ENCODE measurements at regions not wholly inside any gene's neighbourhood (a gene's known extent, or its start where the extent isn't known, plus 50 kb on each side); places are given as distances from the start of the nearest gene placed in this dataset.

GRCh38 chr16:73113336-73113735 is 65.4 kb upstream of the ZFHX3 start:
- Mint-ChIP-seq H3K36me3 (ENCODE audit: low read depth) (no peaks in the 10 kb centered on the region), H3K27ac (no peak overlapping the region), H3K9me3 (no peaks in the 10 kb centered on the region), H3K4me3 (no peak overlapping the region), H3K4me1 (peaks cover 3% of the 10 kb centered on the region), H3K27me3 (ENCODE audit: insufficient read depth) (peaks cover 19% of the 10 kb centered on the region)
- Histone ChIP-seq H3K9me3 (ENCODE audit: control insufficient read depth, low read length) (no peaks in the 10 kb centered on the region), H3K4me1 (ENCODE audit: control insufficient read depth, insufficient read depth, low read length) (no peaks in the 10 kb centered on the region), H3K4me3 (ENCODE audit: low read length) (no peak overlapping the region), H3K27me3 (ENCODE audit: control insufficient read depth, insufficient read depth, low read length, poor library complexity, severe bottlenecking) (no peaks in the 10 kb centered on the region), H3K36me3 (ENCODE audit: control insufficient read depth, insufficient read depth, low read length) (no peaks in the 10 kb centered on the region), H3K27ac (ENCODE audit: low read depth, low read length) (no peak overlapping the region), H3K9ac (ENCODE audit: extremely low read depth, low read length, poor library complexity, severe bottlenecking) (no peak overlapping the region)
- no peak for TF ChIP-seq CTCF (conservative IDR thresholded peaks at IDR 0.05)
- DNase-seq: no peak
- WGBS, 2 experiments (ENCODE audit: insufficient coverage in 1 of 2, insufficient read length in 1 of 2): 91 to 96% methylated on average over 3 to 6 of the region's 6 CpGs

- no peaks in the 10 kb centered on the region for H3K4me1 ChIP-seq (ENCODE audit: control insufficient read depth, insufficient read depth, low read length)
- WGBS, 2 experiments (ENCODE audit: insufficient coverage in 1 of 2, insufficient read length in 1 of 2): 88 to 94% methylated on average over 7 to 10 of the region's 10 CpGs
- DNase-seq: no peak
- peaks cover 3% of the 10 kb centered on the region for H3K4me1 Mint-ChIP-seq
- H3K27me3 ChIP-seq (ENCODE audit: control insufficient read depth, insufficient read depth, low read length, poor library complexity, severe bottlenecking): no peaks in the 10 kb centered on the region
- no peaks in the 10 kb centered on the region for H3K9me3 ChIP-seq (ENCODE audit: control insufficient read depth, low read length)
- peaks cover 12% of the 10 kb centered on the region for H3K27me3 Mint-ChIP-seq (ENCODE audit: insufficient read depth)
- no peak overlapping the region for H3K9ac ChIP-seq (ENCODE audit: extremely low read depth, low read length, poor library complexity, severe bottlenecking)
- no peaks in the 10 kb centered on the region for H3K36me3 Mint-ChIP-seq (ENCODE audit: low read depth)
- no peak overlapping the region for H3K27ac ChIP-seq (ENCODE audit: low read depth, low read length)
- no peak overlapping the region for H3K4me3 Mint-ChIP-seq
- no peaks in the 10 kb centered on the region for H3K9me3 Mint-ChIP-seq
- no peaks in the 10 kb centered on the region for H3K36me3 ChIP-seq (ENCODE audit: control insufficient read depth, insufficient read depth, low read length)
- no peak for TF ChIP-seq CTCF (conservative IDR thresholded peaks at IDR 0.05)
- no peak overlapping the region for H3K27ac Mint-ChIP-seq
- H3K4me3 ChIP-seq (ENCODE audit: low read length): no peak overlapping the region
Observed at GRCh38 chr16:73108195-73108963, 60.5 kb upstream of the ZFHX3 start.

GRCh38 chr16:73107371-73107770 is 59.4 kb upstream of the ZFHX3 start:
- H3K27ac Mint-ChIP-seq: no peak overlapping the region
- H3K36me3 Mint-ChIP-seq (ENCODE audit: low read depth): no peaks in the 10 kb centered on the region
- H3K27me3 Mint-ChIP-seq (ENCODE audit: insufficient read depth): peaks cover 12% of the 10 kb centered on the region
- no peaks in the 10 kb centered on the region for H3K9me3 Mint-ChIP-seq
- Histone ChIP-seq H3K4me1 (ENCODE audit: control insufficient read depth, insufficient read depth, low read length) (no peaks in the 10 kb centered on the region), H3K9me3 (ENCODE audit: control insufficient read depth, low read length) (no peaks in the 10 kb centered on the region), H3K9ac (ENCODE audit: extremely low read depth, low read length, poor library complexity, severe bottlenecking) (no peak overlapping the region), H3K27me3 (ENCODE audit: control insufficient read depth, insufficient read depth, low read length, poor library complexity, severe bottlenecking) (no peaks in the 10 kb centered on the region), H3K27ac (ENCODE audit: low read depth, low read length) (no peak overlapping the region), H3K36me3 (ENCODE audit: control insufficient read depth, insufficient read depth, low read length) (no peaks in the 10 kb centered on the region), H3K4me3 (ENCODE audit: low read length) (no peak overlapping the region)
- TF ChIP-seq CTCF (conservative IDR thresholded peaks at IDR 0.05): no peak
- no peaks in the 10 kb centered on the region for H3K4me1 Mint-ChIP-seq
- H3K4me3 Mint-ChIP-seq: no peak overlapping the region
- DNase-seq: no peak
- WGBS, 2 experiments (ENCODE audit: insufficient coverage in 1 of 2, insufficient read length in 1 of 2): 92 to 100% methylated on average over 3 to 4 of the region's 4 CpGs

Data from endodermal cell (in vitro differentiated cells).